Suprapubic skin (tissue), 4 donors: ENCODE measurements at regions not wholly inside any gene's neighbourhood (a gene's known extent, or its start where the extent isn't known, plus 50 kb on each side); places are given as distances from the start of the nearest gene placed in this dataset.

ENCODE experiments used
- DNase-seq, 2 donors: peaks; one replicate each; pipeline ENCODE4 v3.0.0-alpha.2; 2019; ENCODE audit warnings: low spot score in 2 of 2
- H3K27ac ChIP-seq: fragments of 200-600 bp; sonication (generic); one replicate; pipeline ENCODE4 v1.5.1; 2019
- H3K27me3 ChIP-seq: fragments of 200-600 bp; sonication (generic); one replicate; pipeline ENCODE4 v1.5.1; 2019
- H3K36me3 ChIP-seq: fragments of 200-600 bp; sonication (generic); one replicate; pipeline ENCODE4 v1.5.1; 2019
- H3K4me1 ChIP-seq: fragments of 200-600 bp; sonication (generic); one replicate; pipeline ENCODE4 v1.5.1; 2019
- H3K4me3 ChIP-seq: fragments of 200-600 bp; sonication (generic); one replicate; pipeline ENCODE4 v1.5.1; 2019; ENCODE audit warnings: mild to moderate bottlenecking
- H3K9me3 ChIP-seq: fragments of 200-600 bp; sonication (generic); one replicate; pipeline ENCODE4 v1.5.1; 2019
- CTCF ChIP-seq, 2 donors: fragments of 200-600 bp in 1 of 2; fragments of 450-650 bp in 1 of 2; sonication (generic) in 1 of 2; IDR thresholded peaks; one replicate each; pipeline ENCODE4 v1.5.1; 2016 to 2019; ENCODE audit warnings: antibody characterized with exemption in 2 of 2, mild to moderate bottlenecking in 1 of 2, moderate library complexity in 1 of 2
- EP300 ChIP-seq: sonication (generic); formaldehyde crosslinking; IDR thresholded peaks from one replicate; pipeline ENCODE4 v1.6.1; 2017; ENCODE audit warnings: antibody characterized with exemption
- POLR2A ChIP-seq, 2 donors: fragments of 450-650 bp; IDR thresholded peaks; one replicate each; pipeline ENCODE4 v1.6.1; 2017; ENCODE audit warnings: antibody characterized with exemption in 2 of 2, mild to moderate bottlenecking in 2 of 2, moderate library complexity in 2 of 2
- POLR2AphosphoS5 ChIP-seq, 3 donors: sonication (generic); formaldehyde crosslinking; IDR thresholded peaks; one replicate each; pipeline ENCODE4 v1.6.1; 2017; ENCODE audit warnings: antibody characterized with exemption in 3 of 3
- whole genome bisulfite sequencing: methylation state at CpG from one replicate; pipeline ENCODE4 v1.1.5; 2018; 5-methylcytosine and 5-hydroxymethylcytosine counted together

GRCh38 chrX:143115466-143115865, 89.7 kb downstream of the SPANXN4 start:
- TF ChIP-seq CTCF (IDR thresholded peaks at IDR 0.05) (no peak), POLR2A (IDR thresholded peaks at IDR 0.05) (no peak), POLR2AphosphoS5 (IDR thresholded peaks at IDR 0.05) (no peak), EP300 (no peak)
- Histone ChIP-seq H3K27me3 (no peaks in the 10 kb centered on the region), H3K36me3 (no peaks in the 10 kb centered on the region), H3K4me1 (no peaks in the 10 kb centered on the region), H3K4me3 (no peak overlapping the region), H3K9me3 (no peaks in the 10 kb centered on the region), H3K27ac (no peak overlapping the region)
- WGBS: 100% methylated on average over 2 of the region's 2 CpGs
- no peak for DNase-seq

GRCh38 chrX:143095816-143096215, 70.1 kb downstream of the SPANXN4 start:
- H3K9me3 ChIP-seq: no peaks in the 10 kb centered on the region
- H3K27ac ChIP-seq: no peak overlapping the region
- no peaks in the 10 kb centered on the region for H3K4me1 ChIP-seq
- no peaks in the 10 kb centered on the region for H3K27me3 ChIP-seq
- DNase-seq: no peak
- no peaks in the 10 kb centered on the region for H3K36me3 ChIP-seq
- TF ChIP-seq POLR2A (IDR thresholded peaks at IDR 0.05): no peak
- TF ChIP-seq CTCF (IDR thresholded peaks at IDR 0.05): no peak
- TF ChIP-seq EP300: no peak
- no peak for TF ChIP-seq POLR2AphosphoS5 (IDR thresholded peaks at IDR 0.05)
- H3K4me3 ChIP-seq: no peak overlapping the region

GRCh38 chrX:143095321-143095720, 69.6 kb downstream of the SPANXN4 start:
- Histone ChIP-seq H3K9me3 (no peaks in the 10 kb centered on the region), H3K4me3 (no peak overlapping the region), H3K27ac (no peak overlapping the region), H3K36me3 (no peaks in the 10 kb centered on the region), H3K4me1 (no peaks in the 10 kb centered on the region), H3K27me3 (no peaks in the 10 kb centered on the region)
- TF ChIP-seq CTCF (IDR thresholded peaks at IDR 0.05) (no peak), POLR2AphosphoS5 (IDR thresholded peaks at IDR 0.05) (no peak), POLR2A (IDR thresholded peaks at IDR 0.05) (no peak), EP300 (no peak)
- no peak for DNase-seq
- WGBS: 52% methylated on average over 5 of the region's 5 CpGs

- Histone ChIP-seq H3K36me3 (no peaks in the 10 kb centered on the region), H3K4me3 (no peak overlapping the region), H3K9me3 (no peaks in the 10 kb centered on the region), H3K4me1 (no peaks in the 10 kb centered on the region), H3K27me3 (no peaks in the 10 kb centered on the region), H3K27ac (no peak overlapping the region)
- TF ChIP-seq POLR2AphosphoS5 (IDR thresholded peaks at IDR 0.05): no peak
- TF ChIP-seq POLR2A (IDR thresholded peaks at IDR 0.05): no peak
- TF ChIP-seq CTCF (IDR thresholded peaks at IDR 0.05): no peak
- TF ChIP-seq EP300: no peak
- WGBS: 75% methylated on average over 7 of the region's 7 CpGs
- no peak for DNase-seq
Measured at GRCh38 chrX:143094417-143095023, 68.8 kb downstream of the SPANXN4 start.
